ENCODE measurements at regions not wholly inside any gene's neighbourhood (a gene's known extent, or its start where the extent isn't known, plus 50 kb on each side); places are given as distances from the start of the nearest gene placed in this dataset.
"Not testable (repeated sequence)": the region's sequence is repeated elsewhere in the genome, so short reads cannot be mapped to it uniquely, and the experiment has no call there.

DNA sequence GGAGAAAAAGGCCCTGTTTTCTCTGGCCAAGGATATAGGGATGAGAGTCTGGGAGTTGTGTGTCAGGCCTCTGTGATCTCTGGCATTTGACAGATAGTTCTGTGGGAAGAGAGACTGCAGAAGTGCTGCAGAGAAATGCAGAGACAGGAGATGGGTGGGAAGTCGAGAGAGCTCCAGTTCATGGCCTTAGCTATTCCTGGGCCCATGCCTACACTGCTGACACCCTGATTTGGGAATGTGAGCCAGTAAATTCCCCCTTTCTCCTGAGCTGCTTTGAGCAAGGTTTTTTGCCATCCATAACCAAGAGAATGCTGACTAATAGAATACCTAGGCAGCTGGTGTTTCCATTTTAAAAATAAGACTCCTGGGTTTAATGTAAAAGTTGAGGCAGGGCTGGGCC is 59.3 kb downstream of the EBLN2 start:
- no peak for DNase-seq

GRCh38 chr3:73121669-73122331 is 60.3 kb downstream of the EBLN2 start:
- DNase-seq: no peak

DNA sequence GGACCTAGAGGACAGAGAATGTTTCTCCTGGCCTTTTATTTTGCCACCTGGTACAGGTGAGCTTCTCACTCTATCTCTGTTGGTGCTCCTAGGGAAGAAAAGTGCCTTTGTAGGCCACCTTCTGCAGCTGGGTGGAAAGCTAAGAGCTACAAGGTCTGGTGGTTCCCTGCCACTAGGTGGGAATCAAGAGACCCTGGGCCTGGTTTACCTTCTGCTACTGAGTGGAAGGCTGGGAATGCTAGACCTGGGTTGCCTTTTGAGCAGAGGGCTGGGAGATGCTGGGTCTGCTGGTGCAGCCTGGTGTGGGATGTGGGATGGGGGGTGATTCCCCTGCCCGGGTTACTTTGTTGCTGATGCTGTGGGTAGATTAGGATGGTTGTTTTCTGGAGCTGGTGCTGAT is 72.6 kb downstream of the EBLN2 start:
- DNase-seq: no peak

GRCh38 chr3:73136941-73137340 is 75.5 kb downstream of the EBLN2 start:
- DNase-seq: no peak

GRCh38 chr3:73137736-73138403 is 76.4 kb downstream of the EBLN2 start:
- no peak for DNase-seq

DNA sequence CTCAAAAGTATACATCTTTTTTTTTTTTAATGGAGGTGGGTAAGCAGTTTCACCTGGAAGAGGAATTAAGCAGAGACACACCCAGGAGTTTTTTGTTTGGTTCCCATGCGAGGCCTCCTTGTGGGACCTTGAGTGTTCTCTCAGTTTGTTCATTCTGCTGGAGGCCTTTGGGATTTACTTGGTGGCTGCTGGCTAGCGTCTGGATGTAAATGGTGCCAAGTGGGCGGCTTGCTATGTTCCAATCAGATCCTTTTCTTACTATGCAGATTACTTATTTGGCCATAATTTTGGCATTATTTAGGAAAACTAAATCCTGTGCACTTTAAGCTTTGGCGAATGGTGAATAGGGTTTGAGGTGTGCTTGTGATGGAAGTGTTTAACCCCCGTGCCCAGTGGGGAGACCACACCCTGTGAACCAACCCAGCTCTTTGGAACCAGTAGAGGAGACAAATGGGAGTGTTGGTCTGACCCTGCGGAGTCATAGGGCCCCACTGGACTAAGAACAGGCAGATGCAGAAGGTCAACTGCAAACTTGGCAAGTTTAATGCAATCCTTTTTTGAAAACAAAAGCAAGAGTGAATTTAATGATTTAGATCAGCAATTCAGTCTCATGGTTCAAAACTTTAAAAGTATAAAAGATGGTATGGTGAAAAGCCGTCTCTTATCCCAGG is 79.4 kb downstream of the EBLN2 start:
- DNase-seq: no peak

GRCh38 chr3:73141525-73141924 is 80.1 kb downstream of the EBLN2 start:
- DNase-seq: no peak

DNA sequence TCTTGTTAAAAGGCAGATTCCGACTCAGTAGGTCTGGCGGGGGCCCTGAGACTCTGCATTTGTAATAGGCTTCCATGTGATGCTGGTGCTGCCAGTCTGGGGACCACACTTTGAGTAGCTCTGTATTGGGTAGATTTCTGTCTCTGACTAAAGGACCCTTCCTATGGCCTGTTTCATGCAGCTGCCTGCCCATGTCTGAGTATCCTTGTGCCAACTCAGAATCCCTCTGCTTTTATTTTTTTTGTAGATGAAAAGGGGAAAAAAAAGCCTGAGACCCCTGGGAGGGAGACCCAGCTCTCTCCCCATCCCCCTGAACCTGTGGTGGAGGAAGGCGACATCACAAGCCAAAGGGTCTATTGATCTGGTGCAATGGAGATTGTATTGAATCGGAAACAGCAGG is 81.9 kb downstream of the EBLN2 start:
- DNase-seq: no peak

DNA sequence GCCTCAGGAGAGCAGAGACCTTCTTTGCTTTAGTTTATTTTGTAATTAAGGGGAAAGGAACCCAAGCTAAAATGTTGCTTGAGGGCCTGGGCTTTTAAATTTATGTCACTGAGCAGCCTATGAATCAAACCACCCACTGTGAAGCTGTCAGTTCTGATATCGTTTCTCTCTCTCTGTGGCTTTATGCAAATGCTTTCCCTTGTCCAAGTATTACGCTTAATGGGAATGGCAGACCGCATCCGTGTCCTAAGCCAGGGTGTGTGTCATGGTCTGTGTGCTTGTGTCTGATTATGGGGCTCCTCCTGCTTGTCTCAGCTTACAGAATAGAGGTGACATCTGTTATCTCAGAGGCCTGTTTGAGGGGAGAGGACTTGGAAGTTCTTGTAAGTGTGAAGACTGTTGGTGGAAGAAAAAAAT is 82.4 kb downstream of the EBLN2 start:
- no peak for DNase-seq

- DNase-seq: no peak
Observed at GRCh38 chr3:73144276-73144675, 82.8 kb downstream of the EBLN2 start.

DNA sequence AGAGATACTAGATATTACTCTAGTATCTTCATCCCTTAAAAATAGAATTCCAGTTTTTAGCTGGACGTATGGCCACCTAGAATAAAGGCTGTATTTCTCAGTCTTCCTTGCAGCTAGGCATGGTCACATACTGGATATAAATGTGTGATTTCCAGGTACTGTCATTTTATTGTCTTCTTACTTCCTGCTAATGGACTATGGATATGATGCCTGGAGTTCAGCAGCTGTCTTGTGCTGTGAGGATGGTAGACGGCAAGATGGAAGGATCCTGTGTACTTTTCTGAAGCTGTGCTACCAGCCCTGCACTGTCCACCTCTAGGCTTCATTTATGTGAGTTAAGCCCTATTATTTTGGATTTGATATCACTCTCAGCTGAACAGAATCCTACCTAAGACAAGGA is 83.4 kb downstream of the EBLN2 start:
- DNase-seq: no peak

- not testable (repeated sequence) for DNase-seq
Observed at GRCh38 chr3:73147479-73147878, 86.0 kb downstream of the EBLN2 start.

DNA sequence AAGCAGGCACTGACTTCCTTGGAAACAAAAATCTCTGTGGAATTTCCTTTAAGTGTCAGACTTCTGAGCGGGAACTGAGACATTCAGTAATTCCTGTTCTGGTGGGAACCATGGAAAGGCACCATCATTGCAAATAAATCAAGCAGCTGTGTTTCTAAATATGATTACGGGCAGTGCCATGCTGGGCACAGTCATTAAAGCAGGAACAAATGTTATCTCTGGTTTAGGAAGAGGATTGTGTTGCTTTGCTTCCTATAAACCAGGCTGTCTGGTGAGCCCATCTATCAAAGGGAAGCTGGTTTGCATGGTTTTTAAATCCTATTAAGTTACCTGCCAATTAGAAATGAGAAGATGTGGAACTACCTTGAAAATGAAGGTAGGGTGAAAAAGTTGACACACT is 86.7 kb downstream of the EBLN2 start:
- DNase-seq: no peak

GRCh38 chr3:73148682-73149081 is 87.2 kb downstream of the EBLN2 start:
- no peak for DNase-seq

GRCh38 chr3:73150369-73151130 is 89.1 kb downstream of the EBLN2 start:
- no peak for DNase-seq

DNA sequence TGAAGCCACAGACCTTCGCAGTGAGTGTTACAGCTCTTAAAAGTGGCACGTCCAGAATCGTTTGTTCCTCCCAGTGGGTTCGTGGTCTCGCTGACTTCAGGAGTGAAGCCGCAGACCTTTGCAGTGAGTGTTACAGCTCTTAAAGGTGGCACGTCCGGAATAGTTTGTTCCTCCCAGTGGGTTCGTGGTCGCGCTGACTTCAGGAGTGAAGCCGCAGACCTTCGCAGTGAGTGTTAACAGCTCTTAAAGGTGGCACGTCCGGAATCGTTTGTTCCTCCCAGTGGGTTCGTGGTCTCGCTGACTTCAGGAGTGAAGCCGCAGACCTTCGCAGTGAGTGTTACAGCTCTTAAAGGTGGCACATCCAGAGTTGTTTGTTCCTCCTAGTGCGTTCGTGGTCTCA is 91.1 kb downstream of the EBLN2 start:
- DNase-seq: not testable (repeated sequence)

DNA sequence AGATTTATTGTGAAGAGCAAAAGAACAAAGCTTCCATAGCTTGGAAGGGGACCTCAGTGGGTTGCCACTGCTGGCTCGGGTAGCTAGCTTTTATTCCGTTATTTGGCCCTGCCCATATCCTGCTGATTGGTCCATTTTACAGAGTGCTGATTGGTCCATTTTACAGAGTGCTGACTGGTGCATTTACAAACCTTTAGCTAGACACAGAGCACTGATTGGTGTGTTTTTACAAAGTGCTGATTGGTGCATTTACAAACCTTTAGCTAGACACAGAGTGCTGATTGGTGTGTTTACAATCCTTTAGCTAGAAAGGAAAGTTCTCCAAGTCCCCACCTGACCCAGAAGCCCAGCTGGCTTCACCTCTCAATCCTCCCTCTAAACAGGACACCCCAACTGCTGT is 91.6 kb downstream of the EBLN2 start:
- not testable (repeated sequence) for DNase-seq

GRCh38 chr3:73154261-73154660 is 92.8 kb downstream of the EBLN2 start:
- DNase-seq: not testable (repeated sequence)

DNA sequence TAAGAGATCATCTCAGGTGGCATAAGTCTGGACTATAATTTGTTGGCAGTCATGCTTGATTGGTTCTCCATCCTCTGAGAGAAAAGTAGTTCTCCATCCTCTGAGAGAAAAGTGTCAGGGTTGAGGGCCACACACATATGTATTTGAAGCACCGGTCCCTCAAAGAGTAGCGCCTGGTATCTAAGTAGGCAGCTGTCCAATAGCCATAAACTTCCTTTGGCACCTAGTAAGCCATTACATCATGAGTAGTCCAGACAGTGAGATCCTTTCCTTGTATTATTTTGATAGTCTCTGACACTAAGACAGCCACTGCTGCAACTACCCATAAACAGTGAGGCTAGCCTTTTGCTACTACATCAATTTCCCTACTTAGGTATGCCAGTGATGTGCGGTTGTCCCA is 94.0 kb downstream of the EBLN2 start:
- DNase-seq: not testable (repeated sequence)

GRCh38 chr3:73164622-73165021 is 103.2 kb downstream of the EBLN2 start:
- DNase-seq: no peak

DNA sequence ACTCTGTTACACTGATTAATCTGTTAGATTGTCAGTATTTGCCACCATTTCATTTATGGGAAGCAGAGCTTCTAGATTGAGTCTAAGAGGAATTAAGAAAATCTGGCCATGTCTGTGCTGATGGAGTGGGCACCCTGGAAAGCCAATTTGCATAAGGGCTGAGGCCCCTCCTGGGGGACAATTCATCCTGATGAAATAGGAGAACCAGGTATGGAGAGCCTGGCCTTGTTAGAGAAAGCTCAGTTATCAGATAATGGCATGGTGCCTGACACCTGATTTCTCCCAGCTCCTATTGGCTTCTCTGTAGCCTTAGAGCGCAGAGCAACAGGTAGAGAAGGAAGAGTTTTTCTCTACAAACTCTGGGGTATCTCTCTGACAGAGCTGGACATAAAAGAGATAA is 114.2 kb downstream of the EBLN2 start:
- no peak for DNase-seq

DNA sequence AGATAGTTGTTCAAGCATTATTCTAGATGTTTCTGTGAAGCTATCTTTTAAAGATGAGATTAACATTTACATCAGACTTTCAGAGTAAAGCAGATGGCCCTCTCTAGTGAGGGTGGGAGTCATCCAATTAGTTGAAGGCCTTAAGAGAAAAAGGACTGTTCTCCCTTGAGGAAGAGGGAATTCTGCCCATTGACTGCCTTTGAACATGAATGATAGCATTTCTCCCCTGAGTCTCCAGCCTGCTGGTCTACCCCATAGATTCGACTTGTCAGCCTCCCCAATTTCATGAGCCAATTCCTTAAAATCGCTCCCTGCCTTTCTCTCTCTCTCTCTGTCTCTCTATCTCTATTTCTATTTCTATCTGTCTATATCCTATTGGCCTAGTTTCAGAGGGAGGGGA is 115.5 kb downstream of the EBLN2 start:
- DNase-seq: no peak

- DNase-seq: no peak
Observed at GRCh38 chr3:73177827-73178226, 116.4 kb downstream of the EBLN2 start.

DNA sequence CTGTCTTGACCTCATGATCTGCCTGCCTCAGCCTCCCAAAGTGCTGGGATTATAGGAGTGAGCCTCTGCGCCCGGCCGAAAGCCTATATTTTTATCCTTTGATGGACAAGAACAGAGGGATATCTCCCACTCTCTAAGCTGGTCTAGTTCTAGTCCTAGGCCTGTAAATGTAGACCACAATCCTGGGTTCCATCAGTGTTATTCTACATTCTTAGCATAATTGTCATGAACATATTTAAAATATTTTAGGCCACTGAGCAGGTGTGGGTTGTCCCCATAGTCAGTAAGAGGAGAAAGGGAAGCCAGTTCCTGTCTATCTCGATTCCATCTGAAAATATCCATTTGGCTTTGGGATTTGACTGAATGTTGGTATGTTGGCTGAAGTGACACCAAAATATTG is 118.1 kb downstream of the EBLN2 start:
- DNase-seq: no peak

All from Kasumi-1 (cell line).